GM06990 (cell line): ENCODE measurements at regions not wholly inside any gene's neighbourhood (a gene's known extent, or its start where the extent isn't known, plus 50 kb on each side); places are given as distances from the start of the nearest gene placed in this dataset.

ENCODE experiments used
- DNase-seq: peaks from one replicate; pipeline ENCODE4 v3.0.0-alpha.2; 2011; ENCODE audit not compliant: insufficient read length; ENCODE audit errors: extremely low read depth
- H3K27me3 ChIP-seq: replicated peaks from 2 replicates; pipeline ENCODE4 v1.6.0; 2011; ENCODE audit warnings: low read length; ENCODE audit not compliant: control insufficient read depth, insufficient read depth
- H3K36me3 ChIP-seq: 2 replicates; pipeline ENCODE4 v1.5.1; 2011; ENCODE audit warnings: low read length; ENCODE audit not compliant: control insufficient read depth, insufficient read depth
- H3K4me3 ChIP-seq: replicated peaks from 2 replicates; pipeline ENCODE4 v1.5.1; 2011; ENCODE audit warnings: low read depth, mild to moderate bottlenecking, control low read depth, low read length
- TF ChIP-seq, protein P1 (sequence below): IDR thresholded peaks from 2 replicates; pipeline ENCODE4 v1.5.1; 2011; ENCODE audit warnings: low read length, control low read depth, mild to moderate bottlenecking, inconsistent platforms; ENCODE audit not compliant: insufficient read depth, poor library complexity, severe bottlenecking

DNA sequence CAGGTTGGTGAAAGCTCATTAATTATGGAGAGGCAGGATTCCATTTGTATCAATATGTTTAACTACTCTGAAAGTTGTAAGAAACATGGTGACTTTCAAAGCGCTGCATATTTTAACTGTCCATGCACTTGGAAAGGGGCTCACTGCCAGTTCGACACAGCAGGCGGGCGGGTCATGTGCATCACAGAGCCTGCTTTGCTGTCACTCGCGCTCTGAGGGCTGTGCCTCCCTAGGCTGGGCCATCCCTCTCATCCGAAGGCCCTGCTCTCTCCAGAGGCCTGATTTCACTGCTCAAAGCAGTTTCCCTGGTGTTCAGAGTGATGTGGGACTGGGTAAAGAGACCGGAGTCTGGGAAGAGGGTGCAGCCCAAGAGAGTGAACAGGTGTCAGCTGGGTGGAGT, 422.0 kb upstream of the MON1B start:
- Histone ChIP-seq H3K27me3 (no peaks in the 10 kb centered on the region), H3K36me3 (no peaks in the 10 kb centered on the region), H3K4me3 (no peak overlapping the region)
- TF ChIP-seq, protein P1, sequence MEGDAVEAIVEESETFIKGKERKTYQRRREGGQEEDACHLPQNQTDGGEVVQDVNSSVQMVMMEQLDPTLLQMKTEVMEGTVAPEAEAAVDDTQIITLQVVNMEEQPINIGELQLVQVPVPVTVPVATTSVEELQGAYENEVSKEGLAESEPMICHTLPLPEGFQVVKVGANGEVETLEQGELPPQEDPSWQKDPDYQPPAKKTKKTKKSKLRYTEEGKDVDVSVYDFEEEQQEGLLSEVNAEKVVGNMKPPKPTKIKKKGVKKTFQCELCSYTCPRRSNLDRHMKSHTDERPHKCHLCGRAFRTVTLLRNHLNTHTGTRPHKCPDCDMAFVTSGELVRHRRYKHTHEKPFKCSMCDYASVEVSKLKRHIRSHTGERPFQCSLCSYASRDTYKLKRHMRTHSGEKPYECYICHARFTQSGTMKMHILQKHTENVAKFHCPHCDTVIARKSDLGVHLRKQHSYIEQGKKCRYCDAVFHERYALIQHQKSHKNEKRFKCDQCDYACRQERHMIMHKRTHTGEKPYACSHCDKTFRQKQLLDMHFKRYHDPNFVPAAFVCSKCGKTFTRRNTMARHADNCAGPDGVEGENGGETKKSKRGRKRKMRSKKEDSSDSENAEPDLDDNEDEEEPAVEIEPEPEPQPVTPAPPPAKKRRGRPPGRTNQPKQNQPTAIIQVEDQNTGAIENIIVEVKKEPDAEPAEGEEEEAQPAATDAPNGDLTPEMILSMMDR = no peak
- DNase-seq = no peak

DNA sequence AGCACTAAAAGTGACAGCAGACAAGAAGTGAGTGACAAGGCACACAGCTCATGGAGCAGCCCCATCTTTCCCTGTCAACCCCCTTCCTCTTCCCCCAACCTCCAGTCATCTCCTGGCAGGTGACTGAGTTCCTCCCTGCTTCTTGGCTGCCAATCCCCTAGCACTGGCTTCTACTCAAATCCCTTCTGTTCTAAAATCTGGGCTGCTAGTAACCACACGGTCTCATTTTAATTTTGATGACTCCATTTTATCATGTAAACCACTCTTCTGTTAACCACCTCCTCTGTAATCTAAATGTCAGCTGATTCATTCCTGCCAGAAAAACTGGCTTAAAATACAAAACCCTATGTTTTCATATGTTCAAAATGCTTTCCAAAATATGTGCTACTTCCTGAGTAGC, 419.8 kb upstream of the MON1B start:
- TF ChIP-seq, protein P1 = no peak
- Histone ChIP-seq H3K36me3 (no peaks in the 10 kb centered on the region), H3K27me3 (no peaks in the 10 kb centered on the region), H3K4me3 (no peak overlapping the region)
- no peak for DNase-seq

DNA sequence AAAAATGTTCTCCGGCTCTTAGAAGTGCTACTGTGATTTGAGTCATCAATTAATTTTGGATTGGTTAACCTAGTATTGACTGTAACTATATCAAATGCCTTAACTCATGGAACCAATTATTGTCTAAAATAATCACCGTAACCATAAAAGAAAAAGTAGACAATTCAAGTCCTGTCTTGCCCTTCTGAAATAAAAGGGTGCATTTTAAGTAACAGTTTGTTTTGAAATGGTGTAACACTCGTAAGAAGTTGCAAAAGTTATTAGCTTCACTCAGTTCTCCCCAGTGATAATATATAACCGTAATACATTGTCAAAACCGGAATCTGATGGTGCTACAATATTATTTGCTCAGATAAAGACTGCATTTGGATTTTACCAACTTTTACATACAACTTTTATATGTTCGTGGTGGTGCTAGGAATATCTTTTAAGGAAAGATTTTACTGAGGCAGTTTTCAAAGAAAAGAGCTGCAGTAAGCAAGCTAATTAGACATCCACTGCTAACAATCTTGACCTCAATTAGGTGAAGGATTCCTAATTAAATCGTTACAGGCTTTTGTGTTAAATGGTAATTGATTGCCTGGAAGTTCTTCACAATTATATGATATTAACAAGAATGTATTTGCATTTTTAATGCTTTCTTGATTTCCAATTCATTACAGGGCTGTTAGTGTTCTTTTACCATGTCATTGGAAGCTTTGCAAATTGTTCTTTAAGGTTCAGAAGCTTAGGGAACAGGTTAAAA, 413.1 kb upstream of the MON1B start:
- TF ChIP-seq, protein P1 = no peak
- no peak for DNase-seq
- no peaks in the 10 kb centered on the region for H3K36me3 ChIP-seq
- no peaks in the 10 kb centered on the region for H3K27me3 ChIP-seq
- H3K4me3 ChIP-seq = no peak overlapping the region

DNA sequence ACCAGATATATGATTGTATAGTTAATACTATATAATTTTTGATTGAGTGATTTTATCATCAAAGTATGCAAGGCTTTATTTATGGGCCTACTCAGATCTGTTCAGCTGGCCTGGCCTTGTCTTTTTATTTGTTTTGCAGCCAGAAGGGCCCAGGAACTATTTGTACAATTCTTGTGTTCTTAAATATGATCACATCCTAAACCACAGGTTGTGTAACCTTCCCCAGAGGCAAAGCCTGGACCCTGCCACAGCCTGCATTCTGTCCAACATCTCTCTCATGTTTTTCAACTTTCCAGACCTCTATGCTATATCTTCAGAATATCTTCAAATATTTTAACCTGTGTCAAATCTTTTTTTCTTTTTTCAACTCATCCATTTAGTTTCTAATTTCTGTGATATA, 410.4 kb upstream of the MON1B start:
- no peak for DNase-seq
- TF ChIP-seq, protein P1 = no peak

DNA sequence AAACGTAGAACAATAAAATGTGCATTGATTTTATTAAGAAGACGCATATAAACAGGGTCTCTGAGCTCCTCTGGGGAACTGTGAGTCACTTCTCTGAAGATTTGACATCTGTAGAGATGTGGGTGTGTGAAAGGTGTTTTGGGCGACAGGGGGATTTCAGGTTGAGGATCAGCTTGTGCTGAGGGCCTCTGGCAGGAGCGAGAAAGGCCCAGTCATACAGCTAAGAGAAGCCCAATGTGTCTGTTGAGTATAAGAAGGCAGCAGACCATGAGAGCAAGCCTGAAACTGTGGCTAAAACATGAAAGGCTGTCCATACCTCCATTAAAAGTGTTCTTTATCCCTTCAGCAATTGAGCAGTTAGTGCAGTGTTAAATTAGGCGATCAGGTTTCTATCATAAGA, 406.5 kb upstream of the MON1B start:
- TF ChIP-seq, protein P1 = no peak
- no peak for DNase-seq
- no peak overlapping the region for H3K4me3 ChIP-seq
- H3K27me3 ChIP-seq = no peaks in the 10 kb centered on the region
- H3K36me3 ChIP-seq = no peaks in the 10 kb centered on the region

More for the DNA sequence above, 410.4 kb upstream of the MON1B start:
- H3K36me3 ChIP-seq = no peaks in the 10 kb centered on the region
- H3K27me3 ChIP-seq = no peaks in the 10 kb centered on the region
- H3K4me3 ChIP-seq = no peak overlapping the region
